Fibroblast of mammary gland (primary cell): ENCODE measurements at regions not wholly inside any gene's neighbourhood (a gene's known extent, or its start where the extent isn't known, plus 50 kb on each side); places are given as distances from the start of the nearest gene placed in this dataset.

ENCODE experiments used
- DNase-seq: peaks from one replicate; pipeline ENCODE4 v3.0.0-alpha.2; 2010; ENCODE audit warnings: low read depth
- H3K4me3 ChIP-seq: 2 replicates; pipeline ENCODE4 v1.5.1; 2011; ENCODE audit warnings: low read depth, mild to moderate bottlenecking, low read length, moderate library complexity; ENCODE audit not compliant: control insufficient read depth
- CTCF ChIP-seq: conservative IDR thresholded peaks from 2 replicates; pipeline ENCODE4 v1.5.1; 2011; ENCODE audit warnings: low read depth, low read length, inconsistent platforms; ENCODE audit not compliant: control insufficient read depth, insufficient read depth

GRCh38 chr12:131218026-131218922 lies 264.6 kb downstream of the ADGRD1 start:
- DNase-seq, result no peak
- TF ChIP-seq CTCF, result no peak
- no peak overlapping the region for H3K4me3 ChIP-seq

GRCh38 chr12:131218923-131219669 lies 265.4 kb downstream of the ADGRD1 start:
- DNase-seq, result no peak
- no peak for TF ChIP-seq CTCF
- H3K4me3 ChIP-seq, result no peak overlapping the region

GRCh38 chr12:131219670-131220330 lies 266.1 kb downstream of the ADGRD1 start:
- no peak for DNase-seq
- TF ChIP-seq CTCF, result no peak
- no peak overlapping the region for H3K4me3 ChIP-seq

- no peak for TF ChIP-seq CTCF
- DNase-seq, result no peak
- no peak overlapping the region for H3K4me3 ChIP-seq
Observed at GRCh38 chr12:131220331-131220685, 266.6 kb downstream of the ADGRD1 start.

GRCh38 chr12:131221061-131221956 lies 267.6 kb downstream of the ADGRD1 start:
- no peak for TF ChIP-seq CTCF
- no peak overlapping the region for H3K4me3 ChIP-seq
- no peak for DNase-seq

GRCh38 chr12:131221957-131222328 lies 268.2 kb downstream of the ADGRD1 start:
- DNase-seq, result no peak
- H3K4me3 ChIP-seq, result no peak overlapping the region
- no peak for TF ChIP-seq CTCF
